Upper lobe of right lung (tissue), 1 donor: ENCODE measurements at regions not wholly inside any gene's neighbourhood (a gene's known extent, or its start where the extent isn't known, plus 50 kb on each side); places are given as distances from the start of the nearest gene placed in this dataset.

Experiments
- ATAC-seq: fragments of 200-7000 bp; cut with Tn5 transposase; one replicate; pipeline ENCODE4 v1.9.1; 2020; ENCODE audit warnings: mild to moderate bottlenecking, moderate library complexity
- DNase-seq: peaks from one replicate; pipeline ENCODE4 v3.0.0-alpha.2; 2020
- H3K27ac ChIP-seq: fragments of 200-600 bp; one replicate; pipeline ENCODE4 v1.8.0; 2022
- H3K27me3 ChIP-seq: fragments of 200-600 bp; one replicate; pipeline ENCODE4 v1.8.0; 2022; ENCODE audit warnings: mild to moderate bottlenecking
- H3K36me3 ChIP-seq: fragments of 200-600 bp; one replicate; pipeline ENCODE4 v1.8.0; 2022
- H3K4me1 ChIP-seq: fragments of 200-600 bp; one replicate; pipeline ENCODE4 v1.8.0; 2022
- H3K4me3 ChIP-seq: fragments of 200-600 bp; one replicate; pipeline ENCODE4 v1.8.0; 2022; ENCODE audit warnings: mild to moderate bottlenecking
- H3K9me3 ChIP-seq: fragments of 200-600 bp; one replicate; pipeline ENCODE4 v1.8.0; 2022
- CTCF ChIP-seq: fragments of 200-600 bp; IDR thresholded peaks from one replicate; pipeline ENCODE4 v1.8.0; 2022; ENCODE audit warnings: antibody characterized with exemption
- intact Hi-C: fragments of 100-400 bp; cut with DNase I; formaldehyde crosslinking; loops from one replicate; pipeline ENCODE4 v1.11.0; 2022
- donor health status: DM: no; HTN: yes; CAD: no; lungs with severe emphysema.

- Histone ChIP-seq H3K36me3 (no peaks in the 10 kb centered on the region), H3K27ac (no peak overlapping the region), H3K27me3 (no peaks in the 10 kb centered on the region), H3K4me1 (no peaks in the 10 kb centered on the region), H3K4me3 (no peak overlapping the region), H3K9me3 (no peaks in the 10 kb centered on the region)
- intact Hi-C loops, result no loop called here
- no peak for TF ChIP-seq CTCF
- DNase-seq, result no peak
- ATAC-seq, result no peak
Measured at GRCh38 chr4:133803341-133803740, 398.2 kb downstream of the PABPC4L start.

- Histone ChIP-seq H3K4me3 (no peak overlapping the region), H3K27me3 (no peaks in the 10 kb centered on the region), H3K9me3 (no peaks in the 10 kb centered on the region), H3K27ac (no peak overlapping the region), H3K4me1 (no peaks in the 10 kb centered on the region), H3K36me3 (no peaks in the 10 kb centered on the region)
- DNase-seq (no peak), ATAC-seq (no peak)
- intact Hi-C loops, result no loop called here
- no peak for TF ChIP-seq CTCF
Measured at GRCh38 chr4:133802359-133803140, 399.0 kb downstream of the PABPC4L start.

GRCh38 chr4:133801883-133802282, 399.7 kb downstream of the PABPC4L start:
- H3K27ac ChIP-seq, result no peak overlapping the region
- no peak for DNase-seq
- H3K27me3 ChIP-seq, result no peaks in the 10 kb centered on the region
- TF ChIP-seq CTCF, result no peak
- no peaks in the 10 kb centered on the region for H3K4me1 ChIP-seq
- intact Hi-C loops, result no loop called here
- no peaks in the 10 kb centered on the region for H3K9me3 ChIP-seq
- ATAC-seq, result no peak
- no peaks in the 10 kb centered on the region for H3K36me3 ChIP-seq
- H3K4me3 ChIP-seq, result no peak overlapping the region

DNA sequence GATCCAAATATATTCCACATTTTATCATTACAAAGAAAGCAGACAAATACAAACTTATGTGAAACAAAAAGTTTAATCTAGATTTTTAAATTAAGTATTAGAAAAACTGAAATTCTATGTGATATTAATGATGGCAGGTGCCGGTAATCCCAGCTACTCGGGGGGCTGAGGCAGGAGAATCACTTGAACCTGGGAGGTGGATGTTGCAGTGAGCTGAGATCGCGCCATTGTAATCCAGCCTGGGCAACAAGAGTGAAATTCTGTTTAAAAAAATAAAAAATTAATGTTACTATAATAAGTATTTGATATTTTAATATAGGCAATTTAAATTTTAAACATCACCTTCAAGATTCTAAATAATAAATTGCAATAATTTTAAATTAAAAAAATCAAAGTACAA, 400.6 kb downstream of the PABPC4L start:
- H3K4me3 ChIP-seq, result no peak overlapping the region
- ATAC-seq, result no peak
- no peak for TF ChIP-seq CTCF
- H3K27me3 ChIP-seq, result no peaks in the 10 kb centered on the region
- intact Hi-C loops, result no loop called here
- H3K27ac ChIP-seq, result no peak overlapping the region
- no peaks in the 10 kb centered on the region for H3K9me3 ChIP-seq
- H3K36me3 ChIP-seq, result no peaks in the 10 kb centered on the region
- DNase-seq, result no peak
- H3K4me1 ChIP-seq, result no peaks in the 10 kb centered on the region

- intact Hi-C loops, result no loop called here
- TF ChIP-seq CTCF, result no peak
- no peaks in the 10 kb centered on the region for H3K4me1 ChIP-seq
- H3K9me3 ChIP-seq, result no peaks in the 10 kb centered on the region
- H3K27ac ChIP-seq, result no peak overlapping the region
- ATAC-seq, result no peak
- no peak for DNase-seq
- H3K4me3 ChIP-seq, result no peak overlapping the region
- H3K36me3 ChIP-seq, result no peaks in the 10 kb centered on the region
- H3K27me3 ChIP-seq, result no peaks in the 10 kb centered on the region
Measured at GRCh38 chr4:133799717-133800315, 401.8 kb downstream of the PABPC4L start.
